HG03095 (cell line): ENCODE measurements at regions not wholly inside any gene's neighbourhood (a gene's known extent, or its start where the extent isn't known, plus 50 kb on each side); places are given as distances from the start of the nearest gene placed in this dataset.
"Not testable (repeated sequence)": the region's sequence is repeated elsewhere in the genome, so short reads cannot be mapped to it uniquely, and the experiment has no call there.

Experiments used
- ATAC-seq: cut with Tn5 transposase; IDR thresholded peaks from one replicate; pipeline ENCODE4 v1.9.1; 2021; ENCODE audit warnings: moderate library complexity; ENCODE audit not compliant: unreplicated experiment

GRCh38 chr7:119968411-119968810, 304.6 kb upstream of the KCND2 start:
- ATAC-seq: not testable (repeated sequence)

GRCh38 chr7:119969054-119969453, 303.9 kb upstream of the KCND2 start:
- ATAC-seq: no peak

GRCh38 chr7:119969763-119970162, 303.2 kb upstream of the KCND2 start:
- ATAC-seq: no peak

- ATAC-seq: peak; percentile 50
These were observed 298.0 kb upstream of the KCND2 start for GRCh38 chr7:119974972-119975371.

GRCh38 chr7:119982884-119983283, 290.1 kb upstream of the KCND2 start:
- ATAC-seq: no peak

GRCh38 chr7:119983468-119983867, 289.5 kb upstream of the KCND2 start:
- ATAC-seq: no peak

- ATAC-seq: no peak
These were observed 288.7 kb upstream of the KCND2 start for GRCh38 chr7:119984247-119984646.

- no peak for ATAC-seq
These were observed 284.6 kb upstream of the KCND2 start for GRCh38 chr7:119988401-119988800.

GRCh38 chr7:119994928-119995327, 278.0 kb upstream of the KCND2 start:
- ATAC-seq: no peak

GRCh38 chr7:119996634-119997033, 276.3 kb upstream of the KCND2 start:
- peak; percentile 71 for ATAC-seq

GRCh38 chr7:119999738-120000475, 273.1 kb upstream of the KCND2 start:
- ATAC-seq: no peak

- ATAC-seq: no peak
These were observed 267.3 kb upstream of the KCND2 start for GRCh38 chr7:120005720-120006119.

GRCh38 chr7:120014301-120014700, 258.7 kb upstream of the KCND2 start:
- ATAC-seq: not testable (repeated sequence)

- no peak for ATAC-seq
These were observed 258.0 kb upstream of the KCND2 start for GRCh38 chr7:120014925-120015465.

- ATAC-seq: no peak
These were observed 251.9 kb upstream of the KCND2 start for GRCh38 chr7:120021085-120021484.

- no peak for ATAC-seq
These were observed 249.3 kb upstream of the KCND2 start for GRCh38 chr7:120023494-120024167.

GRCh38 chr7:120028636-120029035, 244.3 kb upstream of the KCND2 start:
- ATAC-seq: no peak

- no peak for ATAC-seq
These were observed 242.1 kb upstream of the KCND2 start for GRCh38 chr7:120030876-120031275.

- no peak for ATAC-seq
These were observed 239.9 kb upstream of the KCND2 start for GRCh38 chr7:120033114-120033513.

- ATAC-seq: no peak
These were observed 233.8 kb upstream of the KCND2 start for GRCh38 chr7:120039138-120039537.

GRCh38 chr7:120041798-120042197, 231.2 kb upstream of the KCND2 start:
- ATAC-seq: no peak

- ATAC-seq: no peak
These were observed 229.7 kb upstream of the KCND2 start for GRCh38 chr7:120043250-120043649.
